Stimulated activated naive CD8-positive, alpha-beta T cell treated with anti-CD3 and anti-CD28 coated beads, Interleukin-15, amount 100 ng/mL, for 72 hours (primary cell): ENCODE measurements at regions not wholly inside any gene's neighbourhood (a gene's known extent, or its start where the extent isn't known, plus 50 kb on each side); places are given as distances from the start of the nearest gene placed in this dataset.
"Not testable (repeated sequence)": the region's sequence is repeated elsewhere in the genome, so short reads cannot be mapped to it uniquely, and the experiment has no call there.

Experiments
- ATAC-seq: fragments of 150-1000 bp; cut with Tn5 transposase; 2 replicates; pipeline ENCODE4 v1.10.0; 2021; ENCODE audit warnings: mild to moderate bottlenecking, moderate library complexity
- DNase-seq, 2 donors: peaks; one replicate each; pipeline ENCODE4 v3.0.0; 2021 to 2022
- H3K27ac Mint-ChIP-seq, 2 donors: one replicate each; pipeline ENCODE4 v1.8.0; 2022; ENCODE audit warnings: mild to moderate bottlenecking in 2 of 2, mixed read lengths in 2 of 2, moderate library complexity in 2 of 2
- H3K27me3 Mint-ChIP-seq: one replicate; pipeline ENCODE4 v1.8.0; 2022; ENCODE audit warnings: mixed read lengths
- H3K4me1 Mint-ChIP-seq: one replicate; pipeline ENCODE4 v1.8.0; 2022; ENCODE audit warnings: mild to moderate bottlenecking, mixed read lengths
- H3K4me3 Mint-ChIP-seq, 2 donors: one replicate each; pipeline ENCODE4 v1.8.0; 2022; ENCODE audit warnings: mild to moderate bottlenecking in 2 of 2, mixed read lengths in 2 of 2, moderate library complexity in 1 of 2
- H3K9me3 Mint-ChIP-seq, 2 donors: one replicate each; pipeline ENCODE4 v1.8.0; 2022; ENCODE audit warnings: mixed read lengths in 2 of 2

DNA sequence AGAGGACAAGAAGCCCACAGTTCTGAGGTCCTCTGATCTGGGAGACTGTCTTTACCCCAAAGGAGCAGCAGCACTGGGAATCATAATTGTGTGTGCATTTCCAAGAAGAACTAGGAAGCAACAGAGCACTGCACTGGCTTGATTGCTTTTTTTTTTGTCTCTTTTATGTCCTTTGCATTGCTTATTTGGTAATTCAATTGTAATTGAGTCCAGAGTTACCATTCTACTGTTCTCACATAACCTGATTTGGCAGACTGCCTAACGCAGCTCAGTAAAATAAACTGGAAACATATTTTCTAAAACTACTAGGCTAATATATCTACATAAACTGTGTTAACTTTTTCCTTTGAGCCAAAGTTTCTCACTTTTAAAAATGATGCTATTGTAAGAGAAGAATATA, 190.3 kb upstream of the SLC8A1 start:
- no peak overlapping the region for H3K27ac Mint-ChIP-seq
- H3K27me3 Mint-ChIP-seq: no peaks in the 10 kb centered on the region
- peaks cover 0 to under 1% of the 10 kb centered on the region in 2 donors for H3K9me3 Mint-ChIP-seq
- DNase-seq (no peak), ATAC-seq (no peak)
- H3K4me1 Mint-ChIP-seq: no peaks in the 10 kb centered on the region
- no peak overlapping the region for H3K4me3 Mint-ChIP-seq

DNA sequence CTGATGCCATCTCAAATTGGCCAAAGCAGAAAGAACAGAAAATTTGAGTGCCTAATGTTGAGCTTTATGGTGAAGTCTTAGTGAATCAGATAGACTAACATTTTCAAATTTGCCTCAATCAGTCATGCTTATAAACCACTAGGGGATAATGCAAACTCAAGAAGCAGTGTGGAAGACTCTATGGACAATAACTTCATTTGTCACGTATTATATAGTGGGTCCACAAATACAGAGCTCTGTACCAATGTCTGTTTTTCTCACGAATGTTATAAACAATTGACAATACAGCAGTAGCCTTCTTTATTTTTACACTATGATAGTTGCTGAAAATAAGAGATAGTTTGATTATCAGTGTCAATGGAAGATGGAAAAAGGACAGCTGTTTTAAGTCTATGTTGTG, 190.8 kb upstream of the SLC8A1 start:
- Mint-ChIP-seq H3K9me3 (peaks cover 0 to 4% of the 10 kb centered on the region in 2 donors), H3K27me3 (no peaks in the 10 kb centered on the region), H3K4me3 (no peak overlapping the region), H3K27ac (no peak overlapping the region), H3K4me1 (no peaks in the 10 kb centered on the region)
- ATAC-seq: no peak
- DNase-seq: no peak

DNA sequence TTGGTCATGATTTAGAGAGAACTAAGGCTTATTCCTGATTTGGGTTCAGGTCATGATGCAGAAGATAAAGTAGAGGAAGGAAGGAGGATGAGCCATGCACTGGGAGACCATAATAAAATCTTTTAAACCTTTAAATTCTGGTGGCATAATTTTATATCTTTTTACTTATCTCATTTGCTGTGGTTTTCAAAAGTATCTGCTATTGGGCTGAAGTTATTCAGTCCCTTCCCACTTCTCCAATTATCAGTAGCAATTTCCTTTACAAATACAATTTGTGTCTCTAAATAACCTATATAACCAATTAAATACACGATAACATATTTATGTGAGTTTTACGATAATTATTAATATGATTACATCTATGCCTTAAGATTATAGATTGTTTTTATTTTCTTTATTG, 194.8 kb upstream of the SLC8A1 start:
- H3K4me3 Mint-ChIP-seq: no peak overlapping the region
- peaks cover 0 to 4% of the 10 kb centered on the region in 2 donors for H3K9me3 Mint-ChIP-seq
- no peaks in the 10 kb centered on the region for H3K4me1 Mint-ChIP-seq
- no peak overlapping the region for H3K27ac Mint-ChIP-seq
- ATAC-seq (no peak), DNase-seq (no peak)
- H3K27me3 Mint-ChIP-seq: no peaks in the 10 kb centered on the region

DNA sequence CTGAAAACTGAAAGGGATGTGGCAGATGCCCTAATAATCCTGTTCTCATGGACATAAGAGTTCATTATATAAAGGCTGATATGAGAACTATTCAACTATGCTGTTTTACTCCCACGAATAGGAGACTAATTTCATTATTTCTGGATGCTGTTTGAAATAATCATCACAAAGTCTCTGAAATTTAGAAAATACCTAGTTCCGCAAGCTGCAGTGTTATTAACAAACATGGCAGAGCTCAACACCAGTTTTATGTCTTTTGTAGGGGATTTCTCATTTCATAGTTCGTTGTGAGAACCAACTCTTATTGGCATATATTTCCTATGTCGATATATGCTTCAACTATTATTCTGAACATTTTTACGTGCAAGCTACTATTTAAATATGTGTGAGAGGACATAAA, 200.3 kb upstream of the SLC8A1 start:
- no peaks in the 10 kb centered on the region for H3K4me1 Mint-ChIP-seq
- H3K9me3 Mint-ChIP-seq: peaks cover 0 to 4% of the 10 kb centered on the region in 2 donors
- H3K27me3 Mint-ChIP-seq: no peaks in the 10 kb centered on the region
- no peak overlapping the region for H3K27ac Mint-ChIP-seq
- no peak for DNase-seq
- H3K4me3 Mint-ChIP-seq: no peak overlapping the region
- no peak for ATAC-seq

DNA sequence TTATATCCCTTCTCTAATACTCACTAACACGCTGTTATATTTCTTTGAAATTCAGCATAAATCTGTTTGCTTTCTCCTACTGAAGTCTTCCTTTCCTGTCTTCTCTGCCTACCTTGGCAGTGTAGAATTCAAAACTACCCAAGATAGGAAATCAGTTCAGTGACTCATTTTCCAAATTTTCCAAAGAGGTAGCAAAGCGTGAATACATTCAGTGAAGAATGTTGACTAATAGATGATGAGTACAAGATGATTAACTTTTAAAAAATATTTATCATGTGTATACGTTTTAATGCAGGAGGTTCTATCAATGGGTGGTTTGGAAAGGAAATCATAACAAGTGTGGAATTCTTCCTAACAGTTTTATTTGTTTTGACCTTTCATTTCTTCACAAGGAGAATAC, 201.9 kb upstream of the SLC8A1 start:
- Mint-ChIP-seq H3K27me3 (no peaks in the 10 kb centered on the region), H3K4me3 (no peak overlapping the region)

DNA sequence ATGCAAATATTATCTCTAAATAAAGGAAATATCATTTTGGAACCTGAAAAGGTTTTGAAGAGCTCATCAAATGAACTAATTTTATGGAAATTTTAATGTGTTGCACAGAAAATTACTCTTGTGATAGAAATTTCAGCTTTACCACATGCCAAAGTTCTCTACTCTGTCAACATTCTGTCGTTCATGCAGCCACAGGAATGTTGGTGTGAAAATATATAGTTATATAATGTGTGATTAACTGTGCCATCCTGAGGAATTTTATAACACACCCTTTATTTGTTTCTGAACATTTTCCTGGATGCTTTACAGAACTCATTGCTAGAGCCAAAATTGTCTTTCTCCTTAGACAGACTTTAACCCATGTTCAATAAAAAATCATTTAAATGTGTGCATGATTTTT, 202.5 kb upstream of the SLC8A1 start:
- H3K27ac Mint-ChIP-seq: no peak overlapping the region
- no peaks in the 10 kb centered on the region for H3K4me1 Mint-ChIP-seq
- H3K27me3 Mint-ChIP-seq: no peaks in the 10 kb centered on the region
- no peak for DNase-seq
- no peak for ATAC-seq
- no peak overlapping the region for H3K4me3 Mint-ChIP-seq
- no peaks in the 10 kb centered on the region for H3K9me3 Mint-ChIP-seq

More for the DNA sequence above, 201.9 kb upstream of the SLC8A1 start:
- no peak for ATAC-seq
- DNase-seq: no peak
- no peaks in the 10 kb centered on the region for H3K9me3 Mint-ChIP-seq
- no peak overlapping the region for H3K27ac Mint-ChIP-seq
- no peaks in the 10 kb centered on the region for H3K4me1 Mint-ChIP-seq

DNA sequence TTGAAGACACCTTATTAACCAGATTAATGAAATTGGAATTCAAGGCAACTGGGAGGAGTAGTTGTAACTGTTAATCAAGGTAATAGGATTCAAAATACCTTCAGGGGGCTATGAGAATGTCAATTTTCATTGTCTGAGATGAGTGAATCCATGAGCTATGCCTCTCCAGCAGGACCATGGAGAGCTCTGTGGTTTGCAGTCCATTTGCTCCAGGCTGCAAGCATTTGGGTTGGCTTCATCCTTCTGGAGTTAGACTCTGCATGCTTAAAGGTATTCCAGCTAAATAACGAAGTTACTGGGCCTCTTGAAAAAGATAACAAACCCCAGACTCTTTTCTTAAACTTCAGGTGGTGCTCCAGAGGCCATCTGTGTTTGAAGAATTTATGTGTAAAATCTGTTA, 207.1 kb upstream of the SLC8A1 start:
- H3K9me3 Mint-ChIP-seq: no peaks in the 10 kb centered on the region
- no peak overlapping the region for H3K27ac Mint-ChIP-seq
- H3K27me3 Mint-ChIP-seq: no peaks in the 10 kb centered on the region
- DNase-seq (no peak), ATAC-seq (no peak)
- H3K4me1 Mint-ChIP-seq: no peaks in the 10 kb centered on the region
- H3K4me3 Mint-ChIP-seq: no peak overlapping the region

DNA sequence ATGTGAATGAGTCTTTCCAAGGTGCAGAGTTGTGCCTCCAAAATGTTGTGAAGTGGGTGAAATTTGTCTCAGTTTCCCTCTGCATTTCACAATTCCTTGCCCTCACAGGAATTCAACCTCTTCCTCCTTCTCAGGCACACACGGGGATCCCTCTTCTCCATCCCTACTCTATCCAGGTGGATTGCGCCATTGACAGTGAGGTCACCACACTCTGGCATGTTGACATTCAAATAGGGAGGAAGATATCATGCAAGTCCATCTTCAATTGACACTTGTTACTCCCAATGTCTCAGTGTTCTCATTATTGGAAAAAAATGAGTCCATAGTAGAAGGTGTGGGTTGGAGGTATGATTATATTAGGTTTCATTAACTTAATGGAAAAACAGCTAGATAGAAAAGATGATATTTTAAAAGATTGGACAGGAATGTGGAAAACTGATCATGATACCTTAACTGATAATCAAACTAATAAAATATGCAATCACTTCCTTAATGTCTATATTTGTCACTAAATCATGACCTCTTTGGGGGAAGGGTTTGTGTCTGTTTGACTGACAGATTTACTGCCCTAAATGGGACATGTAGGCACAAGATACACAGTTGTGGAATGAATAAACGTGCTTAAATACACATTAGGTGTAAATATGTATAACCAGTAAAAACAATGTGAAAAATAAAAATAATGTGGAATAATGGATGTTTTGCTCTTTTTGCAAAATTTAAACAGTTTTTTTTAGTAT, 213.8 kb upstream of the SLC8A1 start:
- ATAC-seq: no peak
- Mint-ChIP-seq H3K4me1 (no peaks in the 10 kb centered on the region), H3K4me3 (no peak overlapping the region), H3K27me3 (no peaks in the 10 kb centered on the region), H3K9me3 (peaks cover 0 to 4% of the 10 kb centered on the region in 2 donors), H3K27ac (no peak overlapping the region)
- no peak for DNase-seq

DNA sequence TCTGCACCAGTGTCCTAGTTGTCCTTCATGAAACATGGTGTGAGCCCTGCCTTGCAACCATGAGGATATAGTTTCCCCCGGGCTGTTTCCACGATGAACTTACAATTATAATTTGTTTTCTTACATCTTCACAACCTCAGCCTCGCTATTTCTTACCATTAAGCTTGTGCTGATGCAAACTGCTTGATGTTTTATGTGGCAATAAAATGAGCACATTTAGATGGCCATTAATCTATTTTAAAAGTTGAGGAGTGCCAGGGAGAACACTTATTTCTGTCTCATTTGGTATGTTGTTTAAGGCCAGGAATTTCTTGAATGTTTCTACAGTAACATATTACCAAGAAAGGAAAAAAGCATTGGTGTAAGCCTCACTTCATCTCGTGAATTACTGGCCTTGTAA, 214.5 kb upstream of the SLC8A1 start:
- H3K27me3 Mint-ChIP-seq: no peaks in the 10 kb centered on the region
- no peak for ATAC-seq
- H3K4me1 Mint-ChIP-seq: no peaks in the 10 kb centered on the region
- DNase-seq: no peak
- H3K4me3 Mint-ChIP-seq: no peak overlapping the region
- no peak overlapping the region for H3K27ac Mint-ChIP-seq
- peaks cover 0 to 4% of the 10 kb centered on the region in 2 donors for H3K9me3 Mint-ChIP-seq

DNA sequence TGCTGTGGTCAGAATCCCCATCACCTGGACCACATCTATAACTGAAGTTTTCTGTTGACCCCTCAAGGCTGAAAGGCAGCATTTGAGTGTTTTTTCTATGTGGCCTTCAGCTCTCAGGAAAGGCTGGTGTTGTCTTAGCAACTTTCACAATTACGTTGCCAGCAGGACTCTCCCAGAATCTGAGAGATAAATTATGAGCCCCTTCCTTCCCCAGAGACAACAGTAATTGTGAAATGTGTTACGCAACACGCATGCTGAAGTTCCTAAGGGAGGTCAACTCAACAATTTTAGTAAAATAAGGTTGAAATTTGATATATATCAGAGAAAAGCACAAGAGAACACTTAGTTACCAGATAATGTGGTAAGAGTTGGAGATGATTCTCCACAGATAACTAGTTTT, 216.5 kb upstream of the SLC8A1 start:
- no peaks in the 10 kb centered on the region for H3K4me1 Mint-ChIP-seq
- no peak overlapping the region for H3K4me3 Mint-ChIP-seq
- ATAC-seq (no peak), DNase-seq (no peak)
- H3K27ac Mint-ChIP-seq: no peak overlapping the region
- H3K9me3 Mint-ChIP-seq: peaks cover 0 to 4% of the 10 kb centered on the region in 2 donors
- H3K27me3 Mint-ChIP-seq: no peaks in the 10 kb centered on the region

DNA sequence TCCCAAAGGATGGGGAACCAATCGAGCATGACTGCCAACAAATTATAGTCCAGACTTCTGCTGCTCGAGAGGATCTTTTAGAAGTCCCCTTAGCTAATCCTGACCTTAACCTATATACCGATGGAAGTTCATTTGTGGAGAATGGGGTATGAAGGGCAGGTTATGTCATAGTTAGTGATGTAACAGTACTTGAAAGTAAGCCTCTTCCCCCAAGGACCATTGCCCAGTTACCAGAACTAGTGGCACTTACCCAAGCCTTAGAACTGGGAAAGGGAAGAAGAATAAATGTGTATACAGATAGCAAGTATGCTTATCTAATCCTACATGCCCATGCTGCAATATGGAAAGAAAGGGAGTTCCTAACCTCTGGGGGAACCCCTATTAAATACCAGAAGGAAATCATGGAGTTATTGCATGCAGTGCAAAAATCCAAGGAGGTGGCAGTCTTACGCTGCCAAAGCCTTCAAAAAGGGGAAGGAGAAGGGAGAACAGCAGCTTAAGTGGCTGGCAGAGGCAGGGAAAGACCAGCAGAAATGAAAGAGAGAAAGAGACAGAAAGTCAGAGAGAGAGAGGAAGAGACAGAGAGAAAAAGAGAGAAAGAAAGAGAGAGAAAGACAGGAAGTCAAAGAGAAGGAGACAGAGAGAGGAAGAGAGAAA, 224.4 kb upstream of the SLC8A1 start:
- ATAC-seq, H3K9me3 Mint-ChIP-seq, H3K4me3 Mint-ChIP-seq, H3K27me3 Mint-ChIP-seq, DNase-seq, H3K27ac Mint-ChIP-seq, H3K4me1 Mint-ChIP-seq: not testable (repeated sequence)

DNA sequence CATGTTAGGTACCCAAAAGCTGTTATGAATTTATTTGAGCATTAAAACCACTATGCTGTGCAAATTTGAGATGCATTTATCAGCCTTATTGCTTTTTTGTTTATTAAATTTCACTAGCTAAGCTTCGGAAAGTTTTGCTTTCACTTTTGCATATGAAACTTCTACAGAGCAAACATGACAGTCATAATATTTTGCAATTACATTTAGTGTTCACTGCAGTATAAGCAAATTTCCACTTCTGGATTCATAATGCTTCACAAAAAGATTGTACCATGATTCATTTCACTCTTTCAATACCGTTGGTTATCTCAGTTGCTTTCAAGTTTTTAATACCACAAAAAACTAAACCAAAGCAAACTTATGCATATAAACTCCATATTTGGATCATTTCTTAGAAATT, 228.7 kb upstream of the SLC8A1 start:
- ATAC-seq: peak; percentile 67
- peaks cover 11 to 18% of the 10 kb centered on the region in 2 donors for H3K9me3 Mint-ChIP-seq
- H3K27me3 Mint-ChIP-seq: no peaks in the 10 kb centered on the region
- no peaks in the 10 kb centered on the region for H3K4me1 Mint-ChIP-seq
- H3K27ac Mint-ChIP-seq: no peak overlapping the region
- DNase-seq: no peak
- H3K4me3 Mint-ChIP-seq: no peak overlapping the region

DNA sequence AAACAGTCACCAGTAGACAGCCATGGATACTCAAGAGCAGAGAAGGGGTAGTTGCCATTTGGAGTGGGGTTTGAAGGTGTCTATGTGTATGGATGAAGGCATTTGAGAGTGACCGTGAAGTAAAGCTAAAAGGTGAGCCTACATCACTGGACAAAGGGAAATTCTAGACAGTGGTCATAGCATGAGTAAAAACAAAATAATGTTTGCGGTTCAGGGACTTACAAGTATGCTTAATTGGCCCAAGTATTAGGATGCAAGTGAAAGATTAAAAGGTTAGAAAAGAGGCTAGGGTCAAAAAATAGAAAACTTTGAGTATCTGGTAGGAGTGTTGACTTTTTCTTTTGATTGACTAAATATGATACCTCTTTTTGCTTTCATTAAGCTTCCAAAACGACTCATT, 238.1 kb upstream of the SLC8A1 start:
- H3K4me3 Mint-ChIP-seq: no peak overlapping the region
- no peak overlapping the region for H3K27ac Mint-ChIP-seq
- no peaks in the 10 kb centered on the region for H3K4me1 Mint-ChIP-seq

DNA sequence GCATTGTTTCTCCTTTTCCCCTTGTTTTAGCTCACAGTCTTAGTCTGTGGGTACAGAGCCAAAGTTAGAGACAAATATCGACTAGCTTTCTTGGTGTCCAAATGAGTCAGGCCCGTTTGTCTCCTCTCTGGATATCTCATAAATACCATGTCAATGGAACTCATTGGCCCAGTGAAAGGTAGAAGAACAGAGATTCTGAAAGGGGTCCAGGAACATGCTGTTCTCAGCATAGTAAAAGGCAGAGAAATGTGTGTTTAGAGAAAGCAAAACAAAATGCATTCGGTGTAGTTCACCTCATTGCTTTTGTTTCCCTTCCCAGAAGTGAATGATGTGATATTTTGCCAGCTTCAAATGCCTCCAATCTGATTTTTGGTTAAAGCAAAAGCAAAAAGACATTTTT, 238.6 kb upstream of the SLC8A1 start:
- Mint-ChIP-seq H3K9me3 (peaks cover 0 to 14% of the 10 kb centered on the region in 2 donors), H3K4me1 (no peaks in the 10 kb centered on the region), H3K27me3 (no peaks in the 10 kb centered on the region), H3K27ac (no peak overlapping the region), H3K4me3 (no peak overlapping the region)
- DNase-seq (no peak), ATAC-seq (no peak)

More for the DNA sequence above, 238.1 kb upstream of the SLC8A1 start:
- Mint-ChIP-seq H3K27me3 (no peaks in the 10 kb centered on the region), H3K9me3 (peaks cover 0 to 14% of the 10 kb centered on the region in 2 donors)
- DNase-seq (no peak), ATAC-seq (no peak)

DNA sequence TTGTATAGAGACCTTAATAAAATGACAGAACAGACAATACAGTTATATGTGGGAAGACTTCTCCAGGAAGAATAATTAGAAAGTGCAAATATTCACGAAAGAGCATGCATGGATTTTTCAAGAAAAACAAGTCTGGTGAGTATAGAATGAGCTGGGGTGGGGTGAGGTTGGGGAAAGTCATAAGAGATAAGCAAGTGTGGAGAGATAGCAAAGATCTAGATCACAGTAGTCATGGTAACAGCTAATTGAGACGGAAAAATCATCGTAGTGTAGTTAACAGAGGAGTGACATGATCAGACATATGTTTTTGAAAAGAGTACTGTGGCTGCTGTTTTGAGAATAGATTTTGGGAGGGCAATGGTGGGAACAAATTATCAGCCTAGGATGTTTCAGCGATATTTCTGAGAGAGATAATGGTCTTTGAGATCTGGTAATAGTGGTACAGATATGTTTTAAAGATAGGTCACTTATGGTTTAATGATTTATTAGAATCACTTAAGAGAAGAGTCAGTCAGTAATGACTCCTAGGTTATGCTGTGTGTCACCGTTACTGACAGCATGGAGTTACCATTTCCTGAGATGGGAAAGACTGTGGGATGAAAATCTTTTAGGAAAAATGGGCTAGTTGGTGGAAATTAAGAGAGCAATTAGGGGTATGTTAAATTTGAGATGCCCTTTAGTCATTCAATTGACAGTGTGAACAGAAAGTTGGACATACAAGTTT, 248.5 kb upstream of the SLC8A1 start:
- no peaks in the 10 kb centered on the region for H3K9me3 Mint-ChIP-seq
- no peak for ATAC-seq
- DNase-seq: no peak
- H3K4me1 Mint-ChIP-seq: no peaks in the 10 kb centered on the region
- H3K27me3 Mint-ChIP-seq: no peaks in the 10 kb centered on the region
- H3K27ac Mint-ChIP-seq: no peak overlapping the region
- H3K4me3 Mint-ChIP-seq: no peak overlapping the region

DNA sequence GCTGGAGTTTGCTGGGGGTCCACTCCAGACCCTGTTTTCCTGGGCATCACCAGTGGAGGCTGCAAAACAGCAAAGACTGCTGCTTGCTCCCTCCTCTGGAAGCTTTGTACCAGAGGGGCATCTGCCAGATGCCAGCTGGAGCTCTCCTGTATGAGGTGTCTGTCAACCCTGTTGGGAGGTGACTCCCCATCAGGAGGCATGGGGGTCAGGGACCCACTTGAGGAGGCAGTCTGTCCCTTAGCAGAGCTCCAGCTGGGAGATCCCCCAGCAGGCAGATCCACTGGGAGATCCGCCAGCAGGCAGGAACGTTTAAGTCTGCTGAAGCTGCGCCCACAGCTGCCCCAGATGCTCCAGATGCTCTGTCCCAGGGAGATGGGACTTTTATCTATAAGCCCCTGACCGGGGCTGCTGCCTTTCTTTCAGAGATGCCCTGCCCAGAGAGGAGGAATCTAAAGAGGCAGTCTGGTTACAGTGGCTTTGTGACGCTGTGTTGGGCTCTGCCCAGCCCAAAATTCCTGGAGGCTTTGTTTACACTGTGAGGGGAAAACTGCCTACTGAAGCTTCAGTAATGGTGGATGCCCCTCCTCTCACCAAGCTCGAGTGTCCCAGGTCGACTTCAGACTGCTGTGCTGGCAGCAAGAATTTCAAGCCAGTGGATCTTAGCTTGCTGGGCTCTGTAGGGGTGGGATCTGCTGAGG, 260.5 kb upstream of the SLC8A1 start:
- not testable (repeated sequence) for DNase-seq, H3K4me3 Mint-ChIP-seq, H3K27me3 Mint-ChIP-seq, H3K4me1 Mint-ChIP-seq, ATAC-seq, H3K27ac Mint-ChIP-seq
- H3K9me3 Mint-ChIP-seq: peaks cover 6 to 21% of the 10 kb centered on the region in 2 donors
